Thoracic aorta (tissue), 2 donors: ENCODE measurements at regions not wholly inside any gene's neighbourhood (a gene's known extent, or its start where the extent isn't known, plus 50 kb on each side); places are given as distances from the start of the nearest gene placed in this dataset.
"Not testable (repeated sequence)": the region's sequence is repeated elsewhere in the genome, so short reads cannot be mapped to it uniquely, and the experiment has no call there.

Experiments used
- ATAC-seq: fragments of 150-250 bp; one replicate; pipeline ENCODE4 v1.8.0; 2017; ENCODE audit warnings: low read depth; ENCODE audit not compliant: insufficient number of reproducible peaks, low FRiP score
- DNase-seq: peaks from one replicate; pipeline ENCODE4 v3.0.0-alpha.2; 2020; ENCODE audit warnings: low spot score
- H3K27ac ChIP-seq, 2 donors: fragments of 200-600 bp; sonication (generic); 1 replicate in 1 of 2; 2 replicates in 1 of 2; pipeline ENCODE4 v1.5.1; 2016; ENCODE audit warnings: mild to moderate bottlenecking in 2 of 2, moderate library complexity in 2 of 2
- H3K27me3 ChIP-seq: fragments of 200-600 bp; sonication (generic); replicated peaks from 2 replicates; pipeline ENCODE4 v1.6.0; 2016; ENCODE audit warnings: mild to moderate bottlenecking; ENCODE audit not compliant: insufficient read depth
- H3K36me3 ChIP-seq: fragments of 200-600 bp; sonication (generic); one replicate; pipeline ENCODE4 v1.5.1; 2016
- H3K4me1 ChIP-seq, 2 donors: fragments of 200-600 bp; sonication (generic); 1 replicate in 1 of 2; 2 replicates in 1 of 2; pipeline versions ENCODE4 v1.5.1 to v1.6.0; 2016; ENCODE audit warnings: low read depth in 2 of 2, mild to moderate bottlenecking in 1 of 2; ENCODE audit not compliant: control insufficient read depth in 1 of 2
- H3K4me3 ChIP-seq: fragments of 200-600 bp; sonication (generic); 2 replicates; pipeline ENCODE4 v1.5.1; 2016; ENCODE audit warnings: mild to moderate bottlenecking
- H3K9me3 ChIP-seq: fragments of 200-600 bp; sonication (generic); 2 replicates; pipeline ENCODE4 v1.5.1; 2016
- TF ChIP-seq, protein P1 (sequence below): fragments of 200-600 bp; sonication (generic); IDR thresholded peaks from one replicate; pipeline ENCODE4 v1.5.1; 2019; ENCODE audit warnings: antibody characterized with exemption

DNA sequence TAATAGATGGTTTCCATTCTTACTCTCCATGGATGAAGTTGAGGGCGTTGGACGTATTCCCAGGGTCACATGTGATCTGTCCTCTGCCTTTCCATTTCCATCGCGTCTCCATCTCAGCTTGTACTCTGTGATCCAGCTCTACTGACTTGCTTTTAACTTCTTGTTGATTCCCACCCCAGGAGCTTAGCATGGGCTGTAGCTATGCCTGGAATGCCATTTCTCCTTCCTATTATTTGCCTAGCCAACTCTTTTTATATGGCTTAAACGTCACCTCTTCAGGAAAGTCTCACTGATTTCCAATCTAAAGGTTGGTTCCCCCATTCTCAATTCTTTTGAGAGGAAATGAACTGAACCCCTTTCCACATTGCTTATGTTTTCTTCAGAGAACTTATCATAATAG is 475.9 kb downstream of the XYLT1 start:
- ATAC-seq = no peak
- Histone ChIP-seq H3K4me1 (no peaks in the 10 kb centered on the region), H3K4me3 (no peak overlapping the region), H3K36me3 (no peaks in the 10 kb centered on the region), H3K27ac (no peak overlapping the region), H3K9me3 (no peaks in the 10 kb centered on the region), H3K27me3 (no peaks in the 10 kb centered on the region)
- TF ChIP-seq, protein P1, sequence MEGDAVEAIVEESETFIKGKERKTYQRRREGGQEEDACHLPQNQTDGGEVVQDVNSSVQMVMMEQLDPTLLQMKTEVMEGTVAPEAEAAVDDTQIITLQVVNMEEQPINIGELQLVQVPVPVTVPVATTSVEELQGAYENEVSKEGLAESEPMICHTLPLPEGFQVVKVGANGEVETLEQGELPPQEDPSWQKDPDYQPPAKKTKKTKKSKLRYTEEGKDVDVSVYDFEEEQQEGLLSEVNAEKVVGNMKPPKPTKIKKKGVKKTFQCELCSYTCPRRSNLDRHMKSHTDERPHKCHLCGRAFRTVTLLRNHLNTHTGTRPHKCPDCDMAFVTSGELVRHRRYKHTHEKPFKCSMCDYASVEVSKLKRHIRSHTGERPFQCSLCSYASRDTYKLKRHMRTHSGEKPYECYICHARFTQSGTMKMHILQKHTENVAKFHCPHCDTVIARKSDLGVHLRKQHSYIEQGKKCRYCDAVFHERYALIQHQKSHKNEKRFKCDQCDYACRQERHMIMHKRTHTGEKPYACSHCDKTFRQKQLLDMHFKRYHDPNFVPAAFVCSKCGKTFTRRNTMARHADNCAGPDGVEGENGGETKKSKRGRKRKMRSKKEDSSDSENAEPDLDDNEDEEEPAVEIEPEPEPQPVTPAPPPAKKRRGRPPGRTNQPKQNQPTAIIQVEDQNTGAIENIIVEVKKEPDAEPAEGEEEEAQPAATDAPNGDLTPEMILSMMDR = no peak
- DNase-seq = no peak

DNA sequence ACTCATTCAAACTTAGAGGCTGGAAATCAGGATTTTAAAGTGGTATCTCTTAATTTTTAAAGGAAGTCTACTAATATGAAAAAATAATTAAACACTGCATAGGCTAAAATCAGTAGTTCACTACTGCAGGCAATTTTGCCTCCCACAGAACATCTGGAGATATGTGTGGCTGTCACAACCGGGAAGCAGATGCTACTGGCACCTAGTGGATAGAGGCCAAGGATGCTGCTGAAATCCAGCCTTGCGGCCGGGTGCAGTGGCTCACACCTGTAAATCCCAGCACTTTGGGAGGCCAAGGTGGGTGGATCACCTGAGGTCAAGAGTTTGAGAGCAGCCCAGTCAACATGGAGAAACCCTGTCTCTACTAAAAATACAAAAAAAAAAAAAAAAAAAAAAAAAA is 473.9 kb downstream of the XYLT1 start:
- no peaks in the 10 kb centered on the region for H3K4me1 ChIP-seq
- no peaks in the 10 kb centered on the region for H3K9me3 ChIP-seq
- no peak for DNase-seq
- no peaks in the 10 kb centered on the region for H3K27me3 ChIP-seq
- H3K27ac ChIP-seq = no peak overlapping the region
- ATAC-seq = no peak
- TF ChIP-seq, protein P1 = no peak
- no peak overlapping the region for H3K4me3 ChIP-seq
- H3K36me3 ChIP-seq = no peaks in the 10 kb centered on the region

DNA sequence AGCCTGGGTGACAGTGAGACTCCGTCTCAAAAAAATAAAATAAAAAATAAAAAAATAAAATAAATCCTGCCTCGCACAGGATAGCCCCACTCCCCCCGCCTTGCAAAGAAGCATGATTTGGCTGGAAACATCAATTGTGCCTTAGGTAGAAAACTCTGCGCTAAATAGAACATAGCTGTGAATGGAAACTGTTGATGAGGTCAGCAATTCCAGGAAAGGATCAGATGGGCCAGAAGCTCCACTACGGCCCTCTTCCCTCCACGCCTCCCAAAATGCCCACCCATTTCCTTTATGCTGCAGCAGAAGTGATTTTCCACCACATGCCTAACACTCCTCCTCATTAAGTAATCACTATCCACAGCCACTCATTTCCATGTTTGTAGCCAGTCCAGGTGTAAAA is 473.4 kb downstream of the XYLT1 start:
- TF ChIP-seq, protein P1 = no peak
- H3K9me3 ChIP-seq = no peaks in the 10 kb centered on the region
- H3K27me3 ChIP-seq = no peaks in the 10 kb centered on the region
- no peak overlapping the region for H3K27ac ChIP-seq
- H3K4me3 ChIP-seq = no peak overlapping the region
- DNase-seq (no peak), ATAC-seq (no peak)
- H3K4me1 ChIP-seq = no peaks in the 10 kb centered on the region
- H3K36me3 ChIP-seq = no peaks in the 10 kb centered on the region

DNA sequence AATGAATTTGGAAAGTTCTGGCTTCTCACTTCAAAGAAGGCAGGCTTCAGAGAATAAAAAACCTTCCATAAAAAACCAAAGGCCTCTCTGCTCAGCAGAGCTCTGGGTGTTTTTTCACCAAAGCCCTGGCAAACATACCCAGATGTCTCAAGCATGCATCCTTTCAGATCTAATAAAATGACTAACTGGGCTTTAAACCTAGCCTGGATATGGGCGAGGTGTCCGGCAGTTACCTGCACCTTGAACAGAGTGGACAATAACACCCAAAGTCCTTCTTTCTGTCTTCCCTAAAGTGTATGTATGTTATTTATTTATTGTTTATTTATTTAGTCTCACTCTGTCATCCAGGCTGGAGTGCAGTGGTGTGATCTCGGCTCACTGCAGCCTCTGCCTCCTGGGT is 469.3 kb downstream of the XYLT1 start:
- Histone ChIP-seq H3K27me3 (no peaks in the 10 kb centered on the region), H3K9me3 (no peaks in the 10 kb centered on the region), H3K36me3 (no peaks in the 10 kb centered on the region), H3K4me1 (no peaks in the 10 kb centered on the region), H3K4me3 (no peak overlapping the region), H3K27ac (no peak overlapping the region)
- TF ChIP-seq, protein P1 = no peak
- DNase-seq = no peak
- no peak for ATAC-seq

DNA sequence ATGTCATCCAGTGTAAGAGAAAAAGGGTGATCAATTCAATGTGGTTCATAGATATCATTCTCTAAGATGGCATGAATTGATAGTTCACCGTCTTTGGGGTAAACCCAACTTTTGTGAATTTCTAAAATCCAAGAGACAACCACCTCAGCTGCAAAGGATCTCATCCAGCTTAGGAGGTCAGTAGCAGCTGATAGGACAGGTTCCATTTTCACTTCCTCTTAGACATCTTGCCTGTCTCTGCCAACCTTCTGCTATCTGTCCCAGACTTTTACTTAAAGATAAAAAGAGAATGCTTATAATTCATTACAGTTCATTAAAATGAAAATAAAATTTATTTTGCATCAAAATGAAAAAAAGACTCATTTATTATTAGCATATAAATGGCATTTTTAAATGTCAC is 468.2 kb downstream of the XYLT1 start:
- Histone ChIP-seq H3K27me3 (no peaks in the 10 kb centered on the region), H3K36me3 (no peaks in the 10 kb centered on the region), H3K4me3 (no peak overlapping the region), H3K9me3 (no peaks in the 10 kb centered on the region), H3K4me1 (no peaks in the 10 kb centered on the region), H3K27ac (no peak overlapping the region)
- ATAC-seq (no peak), DNase-seq (no peak)
- TF ChIP-seq, protein P1 = no peak

DNA sequence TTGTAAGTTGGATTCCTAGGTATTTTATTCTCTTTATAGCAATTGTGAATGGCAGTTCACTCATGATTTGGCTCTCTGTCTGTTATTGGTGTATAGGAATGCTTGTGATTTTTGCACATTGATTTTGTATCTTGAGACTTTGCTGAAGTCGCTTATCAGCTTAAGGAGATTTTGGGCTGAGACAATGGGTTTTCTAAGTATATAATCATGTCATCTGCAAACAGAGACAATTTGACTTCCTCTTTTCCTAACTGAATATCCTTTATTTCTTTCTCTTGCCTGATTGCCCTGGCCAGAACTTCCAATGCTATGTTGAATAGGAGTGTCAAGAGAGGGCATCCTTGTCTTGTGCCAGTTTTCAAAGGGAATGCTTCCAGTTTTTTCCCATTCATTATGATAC is 464.8 kb downstream of the XYLT1 start:
- H3K4me3 ChIP-seq, DNase-seq, H3K27ac ChIP-seq, ATAC-seq, H3K9me3 ChIP-seq, H3K36me3 ChIP-seq, H3K27me3 ChIP-seq, H3K4me1 ChIP-seq: not testable (repeated sequence)
